ENCODE measurements at regions not wholly inside any gene's neighbourhood (a gene's known extent, or its start where the extent isn't known, plus 50 kb on each side); places are given as distances from the start of the nearest gene placed in this dataset.
A peak's percentile ranks its signal among the peaks of the same experiment; 100 is the strongest.

GRCh38 chr7:85074-85882, 107.1 kb upstream of the FAM20C start:
- ATAC-seq (ENCODE audit: low FRiP score in 2 of 2) (no peak), DNase-seq (peak; percentile 54 to 64)
- Histone ChIP-seq H3K4me3 (no peak overlapping the region), H3K27me3 (no peaks in the 10 kb centered on the region), H3K36me3 (no peaks in the 10 kb centered on the region), H3K9me3 (no peaks in the 10 kb centered on the region), H3K4me1 (peaks cover 4 to 16% (median 5%) of the 10 kb centered on the region in 4 donors), H3K27ac (no peak overlapping the region)
- 68 to 72% methylated on average over 18 to 19 of the region's 19 CpGs for WGBS, 2 donors
- TF ChIP-seq POLR2A (IDR thresholded peaks at IDR 0.05) (no peak), POLR2AphosphoS5 (IDR thresholded peaks at IDR 0.05) (no peak), EP300 (IDR thresholded peaks at IDR 0.05) (no peak), CTCF (IDR thresholded peaks at IDR 0.05) (no peak)

GRCh38 chr7:85883-86515, 106.4 kb upstream of the FAM20C start:
- ATAC-seq (ENCODE audit: low FRiP score in 2 of 2): no peak
- Histone ChIP-seq H3K36me3 (no peaks in the 10 kb centered on the region), H3K4me3 (no peak overlapping the region), H3K9me3 (no peaks in the 10 kb centered on the region), H3K4me1 (peaks cover 4 to 19% (median 7%) of the 10 kb centered on the region in 4 donors), H3K27ac (no peak overlapping the region), H3K27me3 (no peaks in the 10 kb centered on the region)
- WGBS, 2 donors: 85 to 87% methylated on average over 11 of the region's 11 CpGs
- no peak for TF ChIP-seq POLR2A (IDR thresholded peaks at IDR 0.05)
- no peak for TF ChIP-seq EP300 (IDR thresholded peaks at IDR 0.05)
- no peak for TF ChIP-seq POLR2AphosphoS5 (IDR thresholded peaks at IDR 0.05)
- no peak for TF ChIP-seq CTCF (IDR thresholded peaks at IDR 0.05)
- no peak for DNase-seq

GRCh38 chr7:86629-87028, 105.7 kb upstream of the FAM20C start:
- ATAC-seq (ENCODE audit: low FRiP score in 2 of 2) (no peak), DNase-seq (no peak)
- no peaks in the 10 kb centered on the region for H3K27me3 ChIP-seq
- H3K9me3 ChIP-seq: no peaks in the 10 kb centered on the region
- TF ChIP-seq EP300 (IDR thresholded peaks at IDR 0.05): no peak
- TF ChIP-seq POLR2AphosphoS5 (IDR thresholded peaks at IDR 0.05): no peak
- no peak for TF ChIP-seq CTCF (IDR thresholded peaks at IDR 0.05)
- no peak for TF ChIP-seq POLR2A (IDR thresholded peaks at IDR 0.05)
- peaks cover 4 to 19% (median 7%) of the 10 kb centered on the region in 4 donors for H3K4me1 ChIP-seq
- no peaks in the 10 kb centered on the region for H3K36me3 ChIP-seq
- H3K27ac ChIP-seq: no peak overlapping the region
- 83 to 100% methylated on average over 2 to 7 of the region's 7 CpGs for WGBS, 2 donors
- H3K4me3 ChIP-seq: no peak overlapping the region

GRCh38 chr7:87047-87446, 105.3 kb upstream of the FAM20C start:
- Histone ChIP-seq H3K4me3 (no peak overlapping the region), H3K4me1 (peaks cover 4 to 19% (median 7%) of the 10 kb centered on the region in 4 donors), H3K27me3 (no peaks in the 10 kb centered on the region), H3K36me3 (no peaks in the 10 kb centered on the region), H3K27ac (no peak overlapping the region), H3K9me3 (no peaks in the 10 kb centered on the region)
- TF ChIP-seq EP300 (IDR thresholded peaks at IDR 0.05) (no peak), CTCF (IDR thresholded peaks at IDR 0.05) (no peak), POLR2A (IDR thresholded peaks at IDR 0.05) (no peak), POLR2AphosphoS5 (IDR thresholded peaks at IDR 0.05) (no peak)
- ATAC-seq (ENCODE audit: low FRiP score in 2 of 2) (no peak), DNase-seq (no peak)
- 88 to 91% methylated on average over 5 of the region's 5 CpGs for WGBS, 2 donors
